HL-60 (cell line): ENCODE measurements at regions not wholly inside any gene's neighbourhood (a gene's known extent, or its start where the extent isn't known, plus 50 kb on each side); places are given as distances from the start of the nearest gene placed in this dataset.

Experiments used
- CTCF ChIP-seq: IDR thresholded peaks from one replicate; pipeline ENCODE4 v1.5.1; 2011; ENCODE audit warnings: low read length, control low read depth, inconsistent platforms; ENCODE audit not compliant: insufficient read depth
- GABPA ChIP-seq: IDR thresholded peaks from 2 replicates; pipeline ENCODE4 v1.6.1; 2012; ENCODE audit warnings: low read depth
- POLR2AphosphoS5 ChIP-seq: IDR thresholded peaks from 2 replicates; pipeline ENCODE4 v1.6.1; 2012; ENCODE audit warnings: low read depth
- REST ChIP-seq: IDR thresholded peaks from 2 replicates; pipeline ENCODE4 v1.6.1; 2012; ENCODE audit warnings: low read depth; ENCODE audit not compliant: insufficient replicate concordance

GRCh38 chr10:91745090-91745831 is 53.0 kb upstream of the TNKS2 start:
- no peak for TF ChIP-seq CTCF
- TF ChIP-seq REST, result no peak
- no peak for TF ChIP-seq GABPA
- TF ChIP-seq POLR2AphosphoS5, result no peak
